ENCODE measurements at regions not wholly inside any gene's neighbourhood (a gene's known extent, or its start where the extent isn't known, plus 50 kb on each side); places are given as distances from the start of the nearest gene placed in this dataset.

DNA sequence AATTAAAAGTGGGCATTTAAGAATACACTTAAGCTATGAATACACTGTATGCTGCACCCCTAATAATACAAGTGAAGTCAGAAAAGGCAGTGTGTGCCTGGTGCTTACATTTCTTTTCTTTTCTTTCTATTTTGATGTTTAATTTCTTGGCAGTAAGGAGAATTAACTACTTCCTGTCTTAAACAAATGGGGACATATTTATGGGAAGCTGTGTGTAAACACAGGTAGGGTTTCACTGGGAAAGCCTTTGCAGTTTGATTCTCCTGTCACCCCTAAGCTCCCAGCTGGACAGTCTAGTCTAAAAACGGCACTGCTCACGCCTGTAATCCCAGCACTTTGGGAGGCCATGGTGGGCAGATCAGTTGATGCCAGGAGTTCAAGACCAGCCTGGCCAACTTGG, 146.0 kb downstream of the MIS18A start:
- DNase-seq = no peak

DNA sequence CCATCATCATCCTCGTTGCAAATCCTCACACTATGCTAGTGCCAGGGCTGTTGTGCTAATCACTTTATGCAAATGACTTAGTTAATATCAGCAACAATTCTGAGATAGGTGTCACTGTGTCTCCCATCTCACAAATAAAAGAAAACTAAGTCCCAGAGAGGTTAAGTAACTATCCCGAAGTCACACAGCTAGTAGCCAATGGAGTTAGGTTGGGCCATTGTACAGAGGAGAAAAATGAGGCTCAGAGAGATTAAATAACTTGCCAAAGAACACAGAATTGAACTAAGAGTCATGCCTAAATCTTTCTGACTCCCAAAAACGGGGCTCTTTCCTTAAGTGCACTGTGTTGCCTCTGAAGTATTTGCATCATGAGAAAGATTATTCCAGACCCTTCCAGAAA, 146.4 kb downstream of the MIS18A start:
- DNase-seq = no peak

DNA sequence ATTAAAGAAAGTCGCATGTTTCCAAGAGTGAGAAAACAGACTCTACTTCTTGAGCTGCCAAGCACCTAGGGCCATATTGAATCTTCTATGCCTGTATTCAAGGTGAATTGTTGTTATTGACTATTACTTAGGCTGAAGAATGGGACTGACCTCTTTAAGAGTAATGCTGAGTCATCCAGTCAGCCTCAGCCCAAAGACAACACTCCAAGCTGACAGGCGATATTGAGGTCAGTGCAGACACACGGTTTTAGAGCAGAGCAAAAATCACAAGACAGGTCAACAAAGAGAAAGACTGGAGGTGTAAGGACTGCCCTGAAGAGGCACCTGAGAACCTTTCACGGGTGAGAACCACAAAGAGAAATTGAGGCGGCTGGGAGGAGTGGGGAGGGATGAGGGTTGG, 146.9 kb downstream of the MIS18A start:
- DNase-seq = no peak

DNA sequence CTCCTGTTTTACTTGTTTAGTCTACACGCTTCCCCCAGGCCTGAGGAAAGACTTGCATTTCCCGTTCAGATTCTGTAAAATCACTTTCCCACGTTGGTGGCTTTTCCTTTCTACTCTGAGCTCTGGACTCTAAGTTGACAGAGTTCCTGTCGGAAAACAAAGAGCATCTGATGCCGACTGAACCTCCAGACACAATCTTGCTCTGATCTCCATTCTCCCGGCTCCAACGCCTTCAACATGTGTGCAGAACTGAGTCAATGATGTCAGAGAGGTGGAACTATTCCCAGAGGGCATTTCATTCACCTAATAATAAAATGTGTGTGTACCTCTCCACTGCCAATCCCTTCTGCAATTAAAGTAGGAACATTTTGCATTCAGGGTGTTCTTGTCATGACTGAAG, 147.7 kb downstream of the MIS18A start:
- no peak for DNase-seq

DNA sequence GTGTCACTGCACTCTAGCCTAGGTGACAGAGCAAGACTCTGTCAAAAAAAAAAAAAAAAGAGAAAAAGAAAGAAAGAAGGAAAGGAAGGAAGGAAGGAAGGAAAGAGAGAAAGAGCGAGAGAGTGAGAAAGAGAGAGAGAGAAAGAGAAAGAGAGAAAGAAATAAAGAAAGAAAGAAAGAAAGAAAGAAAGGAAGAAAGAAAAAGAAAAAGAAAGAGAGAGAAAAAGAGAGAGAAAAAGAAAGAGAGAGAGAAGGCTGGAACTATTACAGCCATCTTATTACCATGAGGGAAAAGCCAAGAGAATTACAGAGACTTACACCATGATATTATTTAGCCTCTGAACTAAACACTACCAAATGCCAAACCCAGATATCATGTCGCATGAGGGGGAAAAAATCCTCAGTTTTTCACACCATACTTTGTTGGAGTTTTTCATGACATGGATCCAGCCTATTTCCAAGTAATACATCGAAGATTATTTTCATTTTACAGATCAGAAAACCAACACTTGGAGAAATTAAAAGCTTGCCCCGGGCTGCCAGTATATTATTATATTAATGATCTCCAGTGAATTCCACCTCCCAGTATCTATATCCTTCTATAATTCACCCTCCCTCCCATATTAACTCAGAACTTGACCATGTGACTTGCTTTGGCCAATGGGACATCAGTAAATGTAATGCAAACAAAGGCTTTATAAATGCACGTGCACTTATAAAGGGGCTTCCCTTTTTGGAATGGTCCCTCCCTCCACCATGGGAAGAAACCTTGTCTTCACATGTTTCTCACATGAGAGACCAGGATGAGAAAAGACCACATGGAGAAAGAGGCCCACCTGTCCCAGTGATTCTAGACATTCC, 148.6 kb downstream of the MIS18A start:
- no peak for DNase-seq

DNA sequence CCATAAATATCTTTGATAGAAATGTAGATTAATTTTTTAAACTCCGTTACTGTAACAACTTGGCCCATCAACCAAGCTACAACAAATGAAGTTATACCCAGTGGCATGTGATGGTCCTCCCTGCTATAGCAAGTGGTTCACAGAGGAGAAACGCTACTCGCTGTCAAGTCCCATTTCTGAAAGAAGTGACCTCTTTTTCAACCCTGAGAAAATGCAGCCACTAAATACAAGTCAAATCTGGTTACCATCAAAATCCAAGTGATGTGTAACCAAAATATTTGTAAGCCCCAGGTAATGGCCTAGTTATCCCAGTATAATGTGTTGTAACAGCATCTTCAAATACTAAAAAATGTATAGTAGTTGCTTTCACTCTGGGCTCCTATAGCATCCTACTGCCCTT, 151.8 kb downstream of the MIS18A start:
- DNase-seq = no peak

DNA sequence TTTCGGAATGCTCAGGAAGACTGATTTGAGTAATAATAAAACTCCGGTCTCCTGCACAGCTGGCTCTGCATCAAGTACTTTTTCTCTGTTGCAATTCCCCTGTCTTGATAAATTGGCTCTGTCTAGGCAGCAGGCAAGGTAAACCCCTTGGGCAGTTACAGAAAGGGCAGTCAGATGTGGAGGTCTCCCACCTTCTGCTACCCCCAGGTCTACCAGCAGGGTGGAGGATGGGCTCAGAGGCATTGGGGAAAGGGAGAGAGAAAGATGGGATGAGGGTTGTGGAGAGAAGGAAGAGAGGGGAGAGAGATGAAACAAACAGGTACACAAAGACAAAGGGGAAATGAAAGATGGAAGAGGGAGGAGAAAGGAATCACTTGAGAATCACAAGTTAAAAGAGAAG, 156.8 kb downstream of the MIS18A start:
- DNase-seq = no peak

DNA sequence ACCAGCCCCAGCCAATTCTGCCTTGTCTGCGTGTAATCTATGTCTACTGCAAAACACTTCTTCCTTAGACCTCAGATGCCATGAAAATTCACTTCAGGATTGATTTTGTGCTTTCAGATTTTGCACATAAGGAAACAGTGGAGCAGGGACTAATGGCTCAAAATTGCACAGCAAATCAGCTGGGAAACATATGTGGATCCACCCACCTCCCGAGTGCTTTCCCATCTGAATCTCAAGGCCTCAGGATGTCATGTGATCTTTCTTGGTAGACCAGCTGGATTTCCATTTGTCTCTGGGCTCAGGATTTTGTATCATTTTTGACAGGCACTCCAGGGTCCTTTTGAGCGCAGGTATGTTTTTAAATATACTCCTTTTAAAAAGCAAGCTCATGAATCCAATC, 158.6 kb downstream of the MIS18A start:
- DNase-seq = no peak

DNA sequence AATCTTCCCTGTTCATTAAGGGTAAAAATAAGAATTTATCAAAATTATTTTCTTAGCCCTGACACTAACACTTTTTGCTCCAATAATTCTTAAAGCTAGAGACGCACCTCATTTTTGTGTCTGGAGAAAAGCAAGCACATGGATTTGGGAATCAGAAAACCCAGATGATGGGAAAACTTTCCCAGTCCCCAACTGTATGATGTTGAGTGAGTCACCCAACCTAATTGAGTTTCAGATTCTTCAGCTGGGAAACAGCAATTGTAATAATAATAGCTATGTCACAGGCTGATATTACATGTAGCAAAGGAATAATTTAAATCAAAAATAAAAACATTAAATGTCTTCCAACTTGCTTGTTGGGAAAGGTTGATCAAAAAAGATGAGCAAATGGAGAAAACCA, 159.0 kb downstream of the MIS18A start:
- no peak for DNase-seq

DNA sequence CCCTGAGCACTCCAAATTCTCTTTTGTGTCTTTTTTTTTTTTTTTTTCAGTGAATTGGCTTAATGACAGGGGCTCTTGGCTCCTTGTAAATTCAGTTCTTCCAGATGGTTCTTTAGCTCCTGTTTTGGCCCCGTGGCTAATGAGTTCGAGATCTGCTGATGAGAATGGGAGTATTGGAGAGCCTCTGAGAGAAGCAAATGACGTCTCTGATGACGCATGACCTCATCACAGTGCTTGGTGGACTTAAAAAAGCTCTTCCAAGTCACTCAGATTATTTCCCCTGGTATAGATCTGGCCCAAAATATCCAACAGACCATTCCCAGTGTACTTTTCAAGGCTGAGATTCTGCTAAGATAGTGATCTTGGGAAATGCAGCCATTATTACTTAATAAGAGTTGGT, 159.5 kb downstream of the MIS18A start:
- no peak for DNase-seq

DNA sequence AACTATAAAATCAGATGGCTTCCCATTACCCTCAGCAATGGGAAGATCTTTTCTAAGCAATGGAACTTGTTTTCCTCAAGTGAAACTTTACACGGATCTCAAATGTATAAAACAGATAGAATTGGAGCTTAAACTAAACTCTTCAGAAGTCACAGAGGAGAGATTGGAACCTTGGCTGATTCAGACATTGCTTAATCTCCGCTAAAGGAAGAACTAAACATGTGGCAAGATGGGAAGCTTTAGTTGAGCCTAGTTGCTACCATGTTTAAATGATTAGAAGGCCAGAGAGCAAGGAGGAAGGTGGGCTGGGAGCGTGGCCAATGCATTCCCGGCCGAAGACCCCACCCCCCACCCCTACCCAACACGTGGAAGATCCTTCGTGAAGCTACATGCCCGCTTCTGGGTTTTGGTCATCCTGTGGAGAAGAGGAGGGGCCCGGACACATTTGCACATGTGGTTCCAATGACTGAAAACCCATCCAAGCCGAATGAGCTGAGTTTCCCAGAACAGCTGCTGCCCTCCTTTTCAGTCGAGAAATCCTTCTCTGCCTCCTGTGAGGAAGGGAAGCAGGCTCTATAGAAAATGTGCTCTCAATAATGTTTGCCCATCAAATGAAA, 164.3 kb downstream of the MIS18A start:
- DNase-seq = no peak

DNA sequence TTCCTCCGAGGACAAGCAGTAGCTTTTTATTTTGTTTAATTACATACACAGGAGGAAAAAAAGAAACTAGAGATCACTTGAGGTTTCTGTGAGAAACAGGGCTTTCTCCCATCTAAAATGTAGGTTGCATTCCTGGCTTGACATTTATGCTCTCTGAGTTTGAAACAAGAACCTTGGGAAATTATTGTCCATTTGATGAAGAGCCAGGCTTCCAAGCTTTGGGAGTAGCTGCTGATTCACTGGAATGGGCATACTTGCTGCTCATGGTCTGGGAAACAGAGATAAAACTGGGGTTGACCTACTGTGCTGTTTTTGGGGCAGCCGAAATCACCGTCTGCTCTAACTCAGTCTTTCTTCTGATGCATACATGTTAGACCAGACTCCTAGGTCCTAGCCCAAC, 165.4 kb downstream of the MIS18A start:
- DNase-seq = no peak

DNA sequence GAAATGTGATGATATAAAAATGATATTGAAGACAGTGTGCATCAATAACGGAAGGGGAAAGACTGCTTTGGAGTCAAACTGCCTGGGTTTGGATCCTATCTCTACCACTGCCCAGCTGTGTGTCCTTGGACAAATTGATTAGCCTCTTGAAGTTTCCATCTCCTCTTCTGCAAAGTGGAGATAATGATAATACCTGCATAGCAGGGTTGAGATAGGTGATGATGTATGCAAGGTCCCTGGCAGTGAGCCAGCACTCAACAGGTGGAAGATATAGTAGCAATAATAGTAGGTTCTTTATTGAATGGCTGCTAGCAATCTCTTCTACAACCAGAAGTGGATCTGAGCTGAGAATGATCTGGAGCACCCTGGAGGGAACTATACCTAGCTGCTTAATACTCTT, 166.7 kb downstream of the MIS18A start:
- DNase-seq = no peak

DNA sequence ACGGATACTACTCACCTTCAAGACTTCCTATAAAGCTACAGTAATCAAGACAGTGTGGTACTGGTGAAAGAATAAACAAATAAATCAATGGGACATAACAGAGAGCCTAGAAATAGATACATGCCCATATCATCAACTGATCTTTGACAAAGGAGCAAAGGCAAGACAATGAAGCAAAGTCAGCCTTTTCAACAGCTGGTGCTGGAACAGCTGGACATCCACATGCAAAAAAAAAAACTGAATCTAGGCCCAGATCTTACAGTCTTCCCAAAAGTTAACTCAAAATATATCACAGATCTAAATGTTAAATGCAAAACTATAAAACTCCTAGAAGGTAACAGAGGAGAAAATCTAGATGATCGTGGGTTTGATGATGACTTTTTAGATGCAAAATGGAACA, 170.3 kb downstream of the MIS18A start:
- DNase-seq = no peak

DNA sequence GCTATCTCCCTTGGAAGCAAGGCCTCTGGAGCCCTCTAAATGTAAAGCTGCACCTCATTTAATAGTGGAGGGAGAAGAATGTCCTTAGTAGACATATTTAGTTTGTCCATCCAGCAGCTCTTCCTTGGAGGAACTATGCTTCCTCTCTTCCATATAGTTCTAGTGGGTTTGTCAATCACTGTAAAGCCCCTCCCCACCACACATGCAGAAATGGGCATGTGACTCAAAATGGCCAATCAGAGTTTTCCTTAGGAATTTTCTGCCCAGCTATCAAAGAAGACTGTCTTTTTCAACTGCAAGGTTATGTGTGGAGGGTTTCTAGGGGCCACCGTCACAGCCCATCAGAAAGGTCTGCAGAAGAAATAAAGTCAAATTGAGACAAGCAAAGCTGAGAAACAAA, 175.5 kb downstream of the MIS18A start:
- no peak for DNase-seq

DNA sequence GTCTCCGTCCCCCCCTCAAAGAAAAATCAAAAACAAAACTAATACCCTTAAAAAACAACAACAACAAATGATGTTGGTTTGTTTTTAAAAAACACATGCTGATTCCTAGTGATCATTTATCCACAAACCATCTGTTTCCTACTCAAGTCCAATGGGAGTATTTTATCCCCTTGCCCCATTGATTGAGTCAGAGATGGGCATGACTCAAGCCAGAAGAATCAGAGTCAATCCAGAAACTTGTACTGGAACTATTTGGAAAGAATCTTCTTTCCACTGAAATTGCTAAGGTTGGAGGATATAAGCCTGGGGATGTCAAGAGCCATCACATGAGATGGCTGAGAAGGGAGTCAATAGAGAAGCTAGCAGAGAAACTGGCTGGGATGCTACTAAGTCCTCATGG, 176.4 kb downstream of the MIS18A start:
- no peak for DNase-seq

DNA sequence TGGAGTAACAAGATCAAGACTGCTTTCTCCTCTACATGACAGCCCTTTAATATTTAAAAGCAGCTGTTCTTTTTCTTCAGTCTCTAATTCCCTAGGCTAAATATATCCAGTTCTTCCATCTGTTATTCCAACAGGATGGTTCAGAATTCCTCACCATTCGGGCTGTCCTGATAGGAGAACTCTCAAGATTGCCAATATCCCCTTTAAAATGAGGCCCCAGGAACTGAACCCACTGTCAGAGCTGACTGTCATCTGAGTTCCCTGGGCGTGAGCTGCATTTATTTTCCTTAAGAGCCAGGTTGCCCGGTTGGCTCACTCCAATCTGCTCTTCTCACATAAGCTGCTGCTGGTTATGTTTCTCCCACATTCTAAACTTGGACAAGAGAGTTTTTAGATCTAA, 177.6 kb downstream of the MIS18A start:
- no peak for DNase-seq

DNA sequence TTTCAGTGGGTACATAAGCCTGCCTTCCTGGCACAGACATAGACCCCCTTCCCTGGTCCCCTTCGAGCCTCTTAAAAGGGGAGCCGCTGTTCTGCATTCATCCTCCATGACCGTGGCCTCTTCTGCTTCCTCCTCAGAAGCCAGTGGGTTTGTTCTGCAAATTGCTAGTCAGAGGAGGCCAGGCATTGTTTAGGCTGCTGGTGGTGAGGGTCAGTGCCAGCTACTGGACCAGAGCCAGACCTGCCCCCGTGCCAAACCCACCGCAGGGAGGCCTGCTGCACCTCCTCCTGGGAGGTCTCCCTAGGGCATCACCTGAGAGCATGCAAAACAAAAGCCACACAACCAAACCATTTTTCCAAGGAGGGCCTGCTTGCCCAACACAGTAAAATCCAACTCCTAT, 178.4 kb downstream of the MIS18A start:
- DNase-seq = no peak

DNA sequence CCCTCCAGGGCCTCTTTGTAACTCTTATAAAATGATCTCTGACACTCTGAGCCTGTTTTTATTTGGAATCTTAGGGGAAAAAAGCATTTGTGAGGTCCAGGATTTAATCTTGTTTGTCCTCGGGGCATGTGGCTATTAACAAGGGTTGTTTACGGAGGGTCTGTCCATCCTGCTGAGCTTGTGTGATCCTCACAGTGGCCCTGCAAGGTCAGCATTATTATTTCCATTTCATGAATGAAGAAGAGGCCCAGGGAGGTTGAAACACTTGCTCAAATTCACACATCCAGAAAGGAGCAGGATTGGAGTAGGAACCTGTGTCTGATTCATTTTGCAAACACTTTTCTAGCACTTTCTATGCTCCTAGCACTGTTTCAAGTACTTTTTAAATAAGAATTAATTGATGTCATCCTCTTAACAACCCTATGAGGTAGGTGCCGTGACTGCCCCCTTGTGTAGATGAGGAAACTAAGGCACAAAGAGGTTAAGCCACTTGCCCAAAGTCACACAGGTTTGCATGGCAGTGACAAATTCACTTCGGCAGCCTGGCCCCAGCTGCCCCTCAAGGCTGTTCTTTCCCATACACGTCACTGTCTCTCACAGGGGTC, 178.9 kb downstream of the MIS18A start:
- DNase-seq = no peak

DNA sequence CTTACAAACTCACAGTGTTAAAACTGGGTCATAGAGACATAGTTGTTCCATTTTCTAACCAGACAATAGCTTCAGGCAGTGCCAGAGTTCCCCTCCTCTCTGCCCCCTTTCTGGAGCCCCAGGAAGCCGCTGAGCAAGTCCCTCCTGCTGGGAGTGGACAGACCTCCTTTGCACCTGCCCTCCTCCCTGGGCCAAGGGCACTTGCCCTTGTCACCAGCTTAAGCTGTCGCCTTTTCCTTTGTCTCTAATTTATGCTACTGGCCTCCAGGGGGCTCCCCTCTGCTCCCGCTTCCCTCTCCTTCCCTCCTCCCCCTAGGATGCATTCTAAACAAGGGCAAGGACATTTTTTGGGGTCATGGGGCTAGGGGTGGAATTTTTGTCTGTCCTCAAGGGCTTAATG, 182.4 kb downstream of the MIS18A start:
- no peak for DNase-seq

DNA sequence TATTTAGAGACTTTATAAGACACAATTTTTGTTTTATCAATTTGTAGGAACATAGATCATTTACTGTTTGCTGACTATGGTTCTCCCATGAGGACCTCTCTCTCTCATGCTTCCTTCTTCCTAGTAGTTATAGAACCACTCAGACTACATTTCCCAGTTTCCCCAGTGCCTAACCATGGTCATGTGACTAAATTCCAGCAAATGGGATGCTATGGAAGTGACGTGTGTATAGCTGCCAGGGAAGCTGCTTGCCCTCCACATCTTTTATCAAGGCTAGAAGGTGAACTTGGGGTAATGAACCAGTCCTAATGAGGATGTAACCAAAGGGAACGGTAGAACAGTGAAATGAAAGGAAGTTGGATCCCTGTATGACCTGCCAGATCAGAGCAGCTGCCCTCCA, 184.0 kb downstream of the MIS18A start:
- no peak for DNase-seq

DNA sequence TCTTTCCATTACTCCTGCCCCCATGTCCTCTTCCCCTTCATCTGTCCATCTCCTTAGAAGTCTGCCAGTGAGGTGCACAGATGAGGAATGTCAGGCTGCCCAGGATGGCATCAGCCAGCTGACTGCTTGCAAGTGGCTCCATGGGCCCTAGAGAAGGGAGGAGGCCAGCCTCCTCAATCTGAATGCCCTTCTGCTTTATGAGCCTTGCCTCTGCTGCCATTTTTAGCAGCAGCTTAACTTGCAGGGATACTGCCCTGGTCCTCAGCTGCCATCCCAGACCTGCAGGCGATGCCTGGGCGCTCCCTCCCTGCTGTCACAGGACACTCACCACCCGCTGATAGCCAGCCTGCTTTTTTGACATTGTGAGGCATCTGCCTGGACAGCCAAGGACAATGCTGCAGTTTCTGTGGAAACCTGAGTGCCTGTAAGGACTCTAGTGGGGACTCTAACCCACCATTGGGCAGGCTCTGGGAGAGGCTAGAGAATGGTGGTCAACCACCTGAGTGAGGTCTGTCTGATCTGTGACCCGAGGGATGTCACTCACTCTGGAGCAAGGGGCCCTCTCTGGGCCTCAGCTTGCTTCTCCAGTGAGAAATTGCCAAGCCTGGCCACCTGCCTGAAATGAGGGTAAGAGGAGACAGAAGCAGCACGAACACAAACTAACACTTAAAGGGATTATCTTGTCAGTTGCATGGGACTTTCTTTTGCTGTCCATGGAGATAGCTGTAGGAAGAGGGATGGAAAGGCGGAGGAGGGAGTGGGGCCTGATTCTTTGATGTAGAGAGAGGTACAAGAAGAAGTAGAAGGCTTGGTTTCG, 185.0 kb downstream of the MIS18A start:
- DNase-seq = no peak

DNA sequence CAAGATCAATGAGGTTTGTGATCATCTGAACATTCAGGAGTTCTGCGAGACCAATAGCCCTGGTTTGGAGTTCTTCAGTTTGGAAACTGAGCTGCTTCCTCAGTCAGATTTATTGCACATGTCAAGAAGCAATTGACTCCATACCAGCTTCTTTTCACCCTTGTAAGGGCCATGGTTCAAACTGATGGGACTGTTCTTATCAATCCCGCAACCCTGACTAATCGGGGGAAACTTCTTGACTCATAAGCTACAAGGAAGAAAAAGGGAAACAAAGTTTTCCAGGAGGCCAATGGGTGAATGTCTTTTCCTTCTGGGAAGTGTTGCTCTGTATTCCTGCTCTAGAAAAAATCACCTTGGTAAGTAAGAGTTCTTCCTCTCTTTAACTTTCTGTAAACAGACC, 187.9 kb downstream of the MIS18A start:
- DNase-seq = no peak

Data from occipital lobe (tissue), 1 donor.